D341Med (cell line): ENCODE measurements at regions not wholly inside any gene's neighbourhood (a gene's known extent, or its start where the extent isn't known, plus 50 kb on each side); places are given as distances from the start of the nearest gene placed in this dataset.

Experiments used
- DNase-seq: peaks from one replicate; pipeline ENCODE4 v3.0.0; 2012; ENCODE audit warnings: low spot score

DNA sequence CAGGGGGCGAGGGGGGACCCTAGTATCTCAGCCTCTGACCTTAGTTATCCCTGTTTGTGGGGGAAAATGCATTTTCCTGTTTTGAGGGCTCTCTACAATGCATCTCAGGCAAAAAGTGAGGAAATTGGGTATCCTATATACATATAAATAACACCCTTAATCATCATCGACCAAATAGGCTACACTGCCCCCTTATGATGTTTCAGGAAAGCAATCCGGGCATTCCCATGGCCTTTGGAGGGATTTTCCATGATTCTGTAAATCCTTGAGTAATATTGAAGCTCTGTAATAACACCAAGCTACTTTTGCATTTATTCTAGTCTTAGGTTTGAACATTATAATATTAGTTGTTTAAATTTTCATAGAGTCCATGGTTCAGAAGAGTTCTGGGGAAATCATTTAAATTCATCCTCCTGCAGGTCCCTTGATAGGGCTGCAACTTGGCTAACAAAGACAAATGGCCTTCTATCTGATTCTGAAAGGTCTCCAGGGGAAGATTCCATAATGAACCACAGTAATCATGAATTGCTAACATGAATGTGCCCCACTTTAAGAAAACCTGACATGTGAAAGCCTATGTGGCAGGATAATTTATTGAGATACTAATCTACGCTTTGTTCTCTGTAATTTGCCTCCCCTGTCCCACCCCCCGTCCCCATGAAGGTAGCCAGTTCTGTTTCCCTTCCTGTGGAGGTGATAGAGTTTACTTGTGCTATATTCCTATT, 91.5 kb upstream of the SCOC start:
- no peak for DNase-seq

GRCh38 chr4:140277576-140277975, 95.9 kb upstream of the SCOC start:
- no peak for DNase-seq

- DNase-seq, result no peak
These were observed 101.9 kb upstream of the SCOC start for GRCh38 chr4:140271553-140271952.

DNA sequence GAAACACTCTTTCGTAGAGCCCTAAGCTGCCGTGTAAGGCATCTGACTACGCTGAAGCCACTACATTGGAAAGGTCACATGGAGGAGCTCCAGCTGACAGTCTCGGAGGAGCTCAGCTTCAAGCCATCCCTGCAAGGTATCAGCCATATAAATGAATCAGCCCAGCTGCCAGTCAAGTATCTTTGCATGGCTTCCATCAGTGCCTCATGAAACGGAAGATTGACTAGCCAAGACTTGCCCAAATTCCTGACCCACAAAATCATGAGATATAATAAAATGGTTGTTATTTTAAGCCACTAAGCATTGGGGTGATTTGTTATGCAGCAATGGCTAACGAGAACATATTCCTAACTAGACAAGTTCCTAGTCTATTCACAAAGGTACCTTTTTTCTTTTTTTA, 104.1 kb upstream of the SCOC start:
- no peak for DNase-seq

GRCh38 chr4:140268186-140268841, 105.1 kb upstream of the SCOC start:
- DNase-seq, result no peak

- DNase-seq, result no peak
These were observed 105.9 kb upstream of the SCOC start for GRCh38 chr4:140267576-140267975.

- no peak for DNase-seq
These were observed 106.4 kb upstream of the SCOC start for GRCh38 chr4:140266958-140267568.

DNA sequence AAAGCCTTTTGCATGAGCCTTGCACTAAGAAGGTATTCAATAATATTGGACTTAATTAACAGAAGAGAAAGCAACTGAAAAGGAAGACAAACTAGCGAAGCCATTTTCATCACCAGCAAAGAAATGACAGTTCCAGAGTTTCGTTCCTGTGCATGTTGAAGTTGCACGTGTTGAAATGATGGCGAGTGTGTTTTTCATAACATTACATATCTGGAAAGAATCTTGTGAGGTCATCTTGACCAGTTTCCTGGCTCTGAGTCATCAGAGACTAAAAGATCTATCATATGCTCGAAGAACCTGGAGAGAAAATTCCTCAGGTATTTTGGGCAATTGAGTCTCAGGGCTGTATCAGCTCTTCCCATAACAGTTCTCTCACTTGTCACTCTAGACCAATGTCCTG, 106.2 kb upstream of the MAML3 start:
- no peak for DNase-seq

DNA sequence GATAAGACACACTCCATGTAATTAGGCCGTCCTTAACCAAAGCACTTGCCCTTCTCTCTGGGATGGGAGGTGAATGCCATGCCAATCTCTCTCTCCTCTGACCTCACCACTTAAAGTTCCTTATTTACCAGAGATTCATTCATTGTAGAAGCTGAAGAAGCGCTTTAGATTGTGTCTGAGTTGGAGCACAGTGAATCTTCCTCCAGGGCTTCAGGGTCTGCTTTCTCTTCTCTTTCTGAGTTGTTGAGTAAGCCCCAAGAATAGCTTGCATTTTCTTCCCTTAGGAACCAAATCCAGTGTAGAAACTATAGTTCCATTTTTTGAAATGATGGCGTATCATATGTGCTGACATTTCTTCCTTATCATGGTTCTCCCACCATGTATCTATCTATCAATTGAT, 104.5 kb upstream of the MAML3 start:
- DNase-seq, result no peak

- DNase-seq, result no peak
These were observed 103.7 kb upstream of the MAML3 start for GRCh38 chr4:140257461-140258305.

DNA sequence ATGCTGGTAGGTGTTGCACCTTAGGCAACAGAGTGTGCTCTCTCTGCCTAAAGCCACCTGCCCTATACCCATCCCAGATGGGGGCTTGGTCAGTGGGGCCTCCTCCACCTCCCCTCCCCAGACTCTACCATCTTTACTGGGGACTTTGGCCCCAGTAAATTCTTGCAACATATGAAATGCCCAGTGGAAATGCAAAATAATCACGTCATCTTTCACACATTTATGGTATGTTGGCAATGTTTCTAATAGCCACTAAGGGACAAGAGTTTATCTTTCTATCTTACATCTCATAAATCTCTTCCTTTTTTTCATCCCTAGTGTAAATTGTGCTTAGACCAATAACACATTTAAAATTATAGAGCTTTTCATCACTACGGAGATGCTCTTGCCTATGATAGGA, 103.0 kb upstream of the MAML3 start:
- DNase-seq, result no peak

DNA sequence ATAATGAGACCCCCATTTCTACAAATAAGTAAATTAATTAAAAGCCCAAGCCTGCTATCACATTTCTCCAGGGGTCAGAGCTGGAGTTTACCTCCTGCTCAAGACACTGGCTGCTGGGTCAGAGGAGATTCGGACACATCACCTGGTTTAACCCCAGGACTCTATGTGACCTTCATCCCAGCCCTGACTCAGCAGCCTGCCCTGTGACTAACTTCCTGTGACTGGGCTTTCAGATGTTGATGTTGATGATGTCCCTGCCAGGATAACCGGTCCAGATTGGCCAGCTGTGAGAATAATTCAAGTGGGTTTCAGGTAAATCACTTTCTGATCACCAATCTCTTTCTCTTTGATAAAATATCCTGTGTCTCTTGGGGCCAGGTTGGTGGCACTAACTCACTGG, 102.4 kb upstream of the MAML3 start:
- no peak for DNase-seq

- no peak for DNase-seq
These were observed 101.9 kb upstream of the MAML3 start for GRCh38 chr4:140255927-140256326.

- DNase-seq, result no peak
These were observed 101.5 kb upstream of the MAML3 start for GRCh38 chr4:140255467-140255866.

- DNase-seq, result no peak
These were observed 100.8 kb upstream of the MAML3 start for GRCh38 chr4:140254651-140255299.

DNA sequence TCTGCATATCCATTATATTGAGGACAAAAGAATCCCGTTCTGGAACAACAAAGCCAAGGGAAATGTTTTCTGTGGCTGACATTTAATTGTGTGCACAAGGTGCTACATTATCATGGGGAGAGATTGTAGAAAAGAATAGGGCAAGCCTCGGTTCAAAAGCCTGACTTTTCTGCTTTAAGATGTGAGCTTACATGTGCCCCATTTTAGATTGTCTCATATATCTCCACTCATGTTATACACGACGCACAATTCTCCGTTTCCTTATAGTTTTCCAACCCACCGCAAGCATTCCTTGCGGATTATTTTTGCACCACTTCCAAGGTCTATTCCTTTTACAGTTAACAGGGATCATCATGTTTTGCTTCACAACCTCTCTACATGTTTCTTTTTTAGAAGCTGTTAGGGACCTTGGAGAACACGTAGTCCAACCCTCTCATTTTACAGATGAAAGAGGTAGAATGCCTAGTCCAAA, 99.6 kb upstream of the MAML3 start:
- no peak for DNase-seq

- peak; percentile 98 for DNase-seq
These were observed 99.0 kb upstream of the MAML3 start for GRCh38 chr4:140252742-140253555.

DNA sequence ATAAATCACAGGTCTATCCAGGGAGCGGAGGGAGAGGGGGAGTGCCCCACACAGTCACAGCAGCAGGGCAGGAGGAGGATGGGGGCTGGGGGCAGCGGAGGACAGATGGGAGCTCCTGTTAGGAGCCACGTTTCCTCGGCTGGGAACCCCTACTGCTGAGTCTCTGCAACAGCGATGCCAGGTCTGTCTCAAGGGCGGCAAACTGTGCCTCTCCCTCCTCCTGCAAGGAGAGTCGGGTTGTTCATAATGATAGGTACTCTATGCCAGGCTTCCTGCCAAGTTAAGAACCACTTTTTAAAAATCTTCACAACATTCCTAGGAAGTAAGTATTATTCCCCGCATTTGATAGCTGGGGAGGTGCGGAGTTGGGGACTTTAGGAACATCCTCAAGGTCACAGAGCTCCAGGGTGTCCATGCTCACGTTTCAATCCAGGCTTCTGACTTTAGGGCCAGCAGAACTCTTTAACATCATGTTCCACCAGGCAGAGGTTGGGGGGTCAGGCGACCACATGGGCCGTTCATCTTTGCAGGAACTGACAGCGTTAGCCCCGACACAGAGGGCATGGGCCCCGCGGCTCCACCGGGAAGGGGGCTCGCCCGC, 98.3 kb upstream of the MAML3 start:
- peak; percentile 78 for DNase-seq

- DNase-seq, result no peak
These were observed 97.6 kb upstream of the MAML3 start for GRCh38 chr4:140251571-140251970.

DNA sequence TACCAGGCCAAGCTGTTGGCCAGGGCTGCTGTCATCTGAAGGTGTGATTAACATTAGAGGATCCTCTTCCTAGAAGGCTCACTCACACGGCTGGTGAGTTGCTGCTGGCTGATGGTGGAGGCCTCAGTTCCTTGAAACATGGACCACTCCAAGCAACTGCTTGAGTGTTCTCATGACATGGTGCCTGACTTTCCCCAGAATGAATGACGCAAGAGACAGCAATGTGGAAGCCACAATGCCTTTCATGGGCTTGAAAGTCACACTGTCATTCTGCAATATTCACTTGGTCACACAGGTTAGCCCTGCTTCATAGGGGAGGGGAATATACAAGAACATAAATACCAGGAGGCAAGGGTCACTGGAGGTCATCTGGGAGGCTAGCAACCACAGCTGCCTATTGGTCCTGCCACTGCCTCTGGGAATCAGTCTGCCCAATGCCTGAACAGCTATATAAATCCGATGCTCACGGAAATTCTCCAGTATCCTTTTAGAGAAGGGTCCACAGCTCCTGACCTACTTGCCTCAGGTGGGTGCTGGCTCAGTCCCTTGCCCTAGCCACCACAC, 97.1 kb upstream of the MAML3 start:
- no peak for DNase-seq
